ENCODE measurements at regions not wholly inside any gene's neighbourhood (a gene's known extent, or its start where the extent isn't known, plus 50 kb on each side); places are given as distances from the start of the nearest gene placed in this dataset.

- no peak for DNase-seq
Measured at GRCh38 chr7:142389544-142389943, 131.7 kb upstream of the PRSS58 start.

GRCh38 chr7:142385491-142386340 is 127.9 kb upstream of the PRSS58 start:
- peak; percentile 72 for DNase-seq

DNA sequence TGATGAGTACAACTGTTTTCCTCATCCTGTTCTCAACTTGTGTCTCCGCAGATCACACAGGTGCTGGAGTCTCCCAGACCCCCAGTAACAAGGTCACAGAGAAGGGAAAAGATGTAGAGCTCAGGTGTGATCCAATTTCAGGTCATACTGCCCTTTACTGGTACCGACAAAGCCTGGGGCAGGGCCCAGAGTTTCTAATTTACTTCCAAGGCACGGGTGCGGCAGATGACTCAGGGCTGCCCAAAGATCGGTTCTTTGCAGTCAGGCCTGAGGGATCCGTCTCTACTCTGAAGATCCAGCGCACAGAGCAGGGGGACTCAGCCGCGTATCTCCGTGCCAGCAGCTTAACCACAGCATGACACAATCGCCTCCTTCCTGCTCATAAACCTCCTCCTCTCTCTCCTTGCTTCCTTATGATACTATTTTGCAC is 126.7 kb upstream of the PRSS58 start:
- no peak for DNase-seq

DNA sequence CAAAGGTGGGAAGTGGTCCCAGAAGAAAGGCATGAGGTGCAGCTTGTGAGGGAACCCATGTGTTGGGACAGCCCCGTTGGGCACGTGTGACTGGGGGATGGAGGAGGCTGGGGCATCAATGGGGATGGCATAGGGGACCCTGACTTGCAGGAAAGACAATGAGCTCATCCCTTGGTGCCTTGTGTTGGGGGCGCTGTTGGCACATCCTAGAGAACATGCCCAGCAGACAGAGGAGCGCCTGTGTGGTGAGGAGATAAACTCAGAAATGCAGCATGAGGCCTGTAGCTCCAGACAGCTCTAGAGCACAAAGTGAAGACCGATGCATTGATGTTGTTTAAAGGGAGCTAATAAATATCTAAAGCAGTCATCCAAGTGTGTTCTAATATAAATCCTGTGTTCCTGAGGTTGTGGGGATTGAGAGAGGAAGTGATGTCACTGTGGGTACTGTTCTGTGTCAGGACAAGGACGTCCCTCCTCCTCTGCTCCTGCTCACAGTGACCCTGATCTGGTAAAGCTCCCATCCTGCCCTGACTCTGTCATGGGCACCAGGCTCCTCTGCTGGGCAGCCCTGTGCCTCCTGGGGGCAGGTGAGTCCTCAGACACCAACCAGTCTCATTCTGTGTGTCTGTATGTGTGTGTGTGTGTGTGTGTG is 126.1 kb upstream of the PRSS58 start:
- no peak for DNase-seq

GRCh38 chr7:142381727-142382390 is 124.0 kb upstream of the PRSS58 start:
- peak; percentile 24 for DNase-seq

GRCh38 chr7:142380069-142380468 is 122.2 kb upstream of the PRSS58 start:
- DNase-seq, result peak; percentile 74

GRCh38 chr7:142379201-142379885 is 121.5 kb upstream of the PRSS58 start:
- DNase-seq, result peak; percentile 89

- DNase-seq, result no peak
Measured at GRCh38 chr7:142377567-142377966, 119.7 kb upstream of the PRSS58 start.

DNA sequence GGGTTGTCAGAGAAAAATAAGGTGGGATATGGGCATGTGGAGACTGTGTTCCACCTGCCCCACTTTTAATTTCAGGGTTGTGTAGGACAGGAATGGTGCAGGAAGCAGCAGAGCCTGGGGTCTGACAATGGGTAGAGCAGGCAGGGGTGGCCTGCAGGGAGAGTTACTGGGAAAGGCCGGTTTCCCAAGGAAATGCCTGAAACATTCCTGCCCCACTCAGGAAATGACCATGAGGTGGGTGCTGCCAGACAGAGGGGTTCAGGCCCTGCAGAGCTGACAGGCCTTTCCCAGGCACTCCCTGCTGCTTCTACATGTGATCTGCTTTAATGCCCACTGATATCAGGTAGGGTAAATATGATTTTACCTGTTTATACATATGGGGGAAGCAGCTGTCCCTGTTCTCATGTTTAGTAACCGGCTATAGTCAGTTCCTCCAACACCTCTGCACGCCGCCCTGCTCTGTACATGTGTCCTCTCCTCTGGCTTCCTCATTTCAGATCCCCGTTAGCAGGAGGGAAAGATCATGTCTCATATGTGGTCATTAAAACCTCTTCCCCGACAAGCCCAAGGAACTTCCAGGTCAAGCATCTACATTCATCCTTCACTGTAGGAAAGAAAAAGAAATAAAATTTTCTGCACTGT is 118.6 kb upstream of the PRSS58 start:
- DNase-seq, result no peak

- peak; percentile 50 for DNase-seq
Measured at GRCh38 chr7:142375710-142376313, 118.0 kb upstream of the PRSS58 start.

GRCh38 chr7:142372727-142373126 is 114.9 kb upstream of the PRSS58 start:
- DNase-seq, result no peak

DNA sequence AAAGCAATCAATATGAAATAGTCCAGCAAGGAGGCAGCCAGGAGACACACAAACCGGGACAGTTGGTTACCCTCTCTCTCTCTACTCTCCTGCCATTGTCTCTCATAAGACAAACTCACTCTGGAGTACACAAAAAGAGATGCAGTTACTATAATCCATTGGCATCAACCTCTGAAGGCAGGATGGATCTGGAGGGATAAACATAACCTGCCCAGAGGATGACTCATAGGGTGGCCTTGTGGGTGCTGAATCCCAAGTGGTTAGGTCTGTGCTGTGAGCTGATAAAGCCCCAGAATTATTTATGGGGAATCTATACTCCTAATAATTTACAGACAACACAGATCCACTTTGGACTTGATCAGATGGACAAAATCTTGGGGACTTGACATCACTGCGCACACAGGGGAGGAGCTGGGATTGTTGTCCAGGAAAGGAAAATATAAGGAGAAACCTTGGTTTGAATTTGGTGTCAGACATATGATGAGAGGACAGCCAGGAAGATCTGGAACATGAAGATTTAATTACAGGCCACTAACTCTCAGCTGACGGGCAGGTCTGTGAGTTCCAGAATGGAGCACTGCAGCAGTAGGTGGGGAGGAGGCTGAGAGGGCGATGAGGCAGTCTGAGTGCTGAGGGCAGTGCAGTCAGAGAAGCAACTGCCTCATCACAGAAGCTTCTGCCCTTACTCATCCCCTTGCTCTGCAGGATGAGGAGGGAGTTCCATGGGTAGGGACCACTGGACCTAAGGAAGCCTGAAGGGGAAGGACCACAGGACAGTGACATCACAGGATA is 113.9 kb upstream of the PRSS58 start:
- DNase-seq, result no peak

- no peak for DNase-seq
Measured at GRCh38 chr7:142365410-142365842, 107.6 kb upstream of the PRSS58 start.

DNA sequence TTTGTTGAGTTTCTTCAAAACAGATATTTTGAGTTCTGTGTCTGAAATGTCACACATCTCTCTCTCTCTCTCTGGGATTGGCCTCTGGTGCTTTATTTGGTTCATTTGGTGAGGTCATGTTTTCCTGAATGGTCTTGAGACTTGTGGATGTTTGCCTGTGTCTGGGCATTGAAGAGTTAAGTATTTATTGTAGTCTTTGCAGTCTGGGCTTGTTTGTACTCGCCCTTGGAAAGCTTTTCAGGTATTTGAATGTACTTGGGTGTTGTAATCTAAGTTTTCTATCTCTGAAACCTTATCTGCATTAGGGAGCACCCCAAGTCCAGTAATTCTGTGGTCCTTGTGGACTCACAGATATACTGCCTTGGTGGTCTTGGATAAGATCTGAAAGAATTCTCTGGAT is 106.7 kb upstream of the PRSS58 start:
- no peak for DNase-seq

DNA sequence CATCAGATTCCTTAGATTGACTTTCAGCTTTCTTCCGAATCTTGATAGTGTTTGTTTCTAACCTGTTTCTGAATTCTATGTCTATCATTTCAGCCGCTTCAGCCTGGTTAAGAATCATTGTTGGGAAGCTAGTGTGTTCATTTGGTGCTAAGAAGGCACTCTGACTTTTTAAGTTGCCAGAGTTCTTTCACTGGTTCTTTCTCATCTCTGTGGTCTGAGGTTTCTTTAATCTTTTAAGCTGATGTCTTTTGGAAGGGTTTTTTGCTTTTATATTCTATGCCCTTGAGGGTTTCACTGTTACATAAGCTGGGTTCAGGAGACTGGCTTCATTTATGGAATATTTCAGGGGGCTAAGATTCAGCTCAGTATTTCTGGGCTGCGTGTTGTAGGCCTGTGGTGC is 104.5 kb upstream of the PRSS58 start:
- DNase-seq, result no peak

DNA sequence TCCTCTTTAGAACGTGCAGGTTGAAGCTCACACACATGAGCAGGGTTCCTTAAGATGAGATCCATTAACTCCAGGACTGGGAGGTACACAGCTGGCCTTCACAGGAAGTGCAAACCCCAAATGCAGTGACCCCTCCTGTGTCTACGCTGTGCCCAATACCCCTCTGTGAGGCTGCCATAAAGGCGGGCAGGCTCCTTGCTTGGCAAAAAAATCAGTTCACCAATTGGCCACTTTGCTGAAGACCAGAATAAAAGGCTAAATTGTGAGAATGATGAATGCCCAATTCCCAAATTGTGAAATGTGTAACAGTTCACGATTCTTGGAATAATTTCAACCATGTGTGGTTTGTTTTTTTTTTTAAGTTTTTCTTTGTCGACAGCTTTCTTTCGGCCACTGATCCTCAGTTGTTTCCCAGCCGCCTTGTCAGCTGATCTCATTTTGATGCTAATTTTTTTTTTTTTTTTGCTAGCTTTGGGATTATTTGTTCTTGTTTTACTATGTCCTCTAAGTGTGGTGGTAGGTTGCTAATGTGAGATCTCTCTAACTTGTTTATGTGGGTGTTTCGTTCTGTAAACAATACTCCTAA is 101.9 kb upstream of the PRSS58 start:
- no peak for DNase-seq

DNA sequence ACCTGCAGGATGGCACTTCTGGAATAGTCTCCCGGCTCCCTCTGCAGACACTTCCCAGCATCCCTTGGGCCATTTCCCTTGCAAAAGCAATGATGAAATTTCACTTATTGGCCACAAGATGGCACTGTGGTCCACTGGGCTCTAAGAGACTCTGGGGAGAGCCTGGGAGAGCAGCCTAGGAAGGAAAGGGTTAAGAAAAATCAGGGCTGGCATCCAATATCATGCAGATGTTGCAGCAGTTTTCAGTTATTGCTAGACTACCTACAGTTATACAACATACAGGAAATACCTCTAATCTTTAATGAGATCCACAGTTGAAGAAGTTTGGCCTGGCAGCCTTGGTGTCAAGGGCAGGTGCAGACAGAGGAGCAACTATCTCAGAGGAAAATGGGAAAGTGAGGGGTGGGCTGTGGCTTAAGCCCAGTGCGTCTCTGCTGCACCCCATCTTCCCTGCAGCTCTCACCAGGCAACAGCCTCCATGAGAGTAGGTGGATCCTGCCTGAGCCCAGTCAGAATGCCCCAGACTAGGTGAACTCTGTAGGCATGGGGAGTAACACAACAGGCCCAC is 100.2 kb upstream of the PRSS58 start:
- DNase-seq, result peak; percentile 85

- DNase-seq, result peak; percentile 95
Measured at GRCh38 chr7:142356166-142356565, 98.3 kb upstream of the PRSS58 start.

GRCh38 chr7:142355328-142355727 is 97.5 kb upstream of the PRSS58 start:
- DNase-seq, result peak; percentile 24
